Epidermal melanocyte (primary cell): ENCODE measurements at regions not wholly inside any gene's neighbourhood (a gene's known extent, or its start where the extent isn't known, plus 50 kb on each side); places are given as distances from the start of the nearest gene placed in this dataset.
"Not testable (repeated sequence)": the region's sequence is repeated elsewhere in the genome, so short reads cannot be mapped to it uniquely, and the experiment has no call there.

Experiments
- DNase-seq: peaks from one replicate; pipeline ENCODE4 v3.0.0; 2011; ENCODE audit warnings: low spot score; ENCODE audit not compliant: insufficient read length

GRCh38 chr4:58411904-58412303 is 1301.7 kb upstream of the IGFBP7 start:
- no peak for DNase-seq

- DNase-seq: no peak
Measured at GRCh38 chr4:58406762-58407161, 1296.6 kb upstream of the IGFBP7 start.

GRCh38 chr4:58368221-58368620 is 1258.0 kb upstream of the IGFBP7 start:
- no peak for DNase-seq

- no peak for DNase-seq
Measured at GRCh38 chr4:58360354-58361133, 1250.4 kb upstream of the IGFBP7 start.

GRCh38 chr4:58359590-58359989 is 1249.4 kb upstream of the IGFBP7 start:
- DNase-seq: no peak

GRCh38 chr4:58357947-58358346 is 1247.8 kb upstream of the IGFBP7 start:
- DNase-seq: no peak

GRCh38 chr4:58325070-58325469 is 1214.9 kb upstream of the IGFBP7 start:
- DNase-seq: no peak

GRCh38 chr4:58313444-58313843 is 1203.3 kb upstream of the IGFBP7 start:
- no peak for DNase-seq

- no peak for DNase-seq
Measured at GRCh38 chr4:58303456-58303855, 1193.3 kb upstream of the IGFBP7 start.

GRCh38 chr4:58301376-58301999 is 1191.3 kb upstream of the IGFBP7 start:
- no peak for DNase-seq

GRCh38 chr4:58286335-58286734 is 1176.2 kb upstream of the IGFBP7 start:
- DNase-seq: no peak

GRCh38 chr4:58280928-58281327 is 1170.7 kb upstream of the IGFBP7 start:
- not testable (repeated sequence) for DNase-seq

GRCh38 chr4:58275856-58276255 is 1165.7 kb upstream of the IGFBP7 start:
- no peak for DNase-seq

GRCh38 chr4:58274553-58274952 is 1164.4 kb upstream of the IGFBP7 start:
- no peak for DNase-seq

- no peak for DNase-seq
Measured at GRCh38 chr4:58272311-58272710, 1162.1 kb upstream of the IGFBP7 start.

GRCh38 chr4:58265734-58266133 is 1155.5 kb upstream of the IGFBP7 start:
- no peak for DNase-seq

GRCh38 chr4:58261526-58261925 is 1151.3 kb upstream of the IGFBP7 start:
- DNase-seq: no peak

GRCh38 chr4:58254291-58254690 is 1144.1 kb upstream of the IGFBP7 start:
- no peak for DNase-seq

- no peak for DNase-seq
Measured at GRCh38 chr4:58252656-58253055, 1142.5 kb upstream of the IGFBP7 start.

- DNase-seq: no peak
Measured at GRCh38 chr4:58247792-58248191, 1137.6 kb upstream of the IGFBP7 start.

- no peak for DNase-seq
Measured at GRCh38 chr4:58225460-58225859, 1115.3 kb upstream of the IGFBP7 start.

- DNase-seq: no peak
Measured at GRCh38 chr4:58219179-58219578, 1109.0 kb upstream of the IGFBP7 start.

GRCh38 chr4:58216461-58216860 is 1106.3 kb upstream of the IGFBP7 start:
- DNase-seq: no peak
